Urinary bladder (tissue), 3 donors: ENCODE measurements at regions not wholly inside any gene's neighbourhood (a gene's known extent, or its start where the extent isn't known, plus 50 kb on each side); places are given as distances from the start of the nearest gene placed in this dataset.

ENCODE experiments used
- DNase-seq: peaks from one replicate; pipeline ENCODE4 v3.0.0-alpha.2; 2015; ENCODE audit errors: extremely low spot score
- H3K27ac ChIP-seq: one replicate; pipeline ENCODE4 v1.5.1; 2013; ENCODE audit warnings: low read depth, mild to moderate bottlenecking, moderate library complexity
- H3K36me3 ChIP-seq: one replicate; pipeline ENCODE4 v1.6.1; 2013; ENCODE audit warnings: mild to moderate bottlenecking, moderate library complexity; ENCODE audit not compliant: insufficient read depth
- H3K4me1 ChIP-seq: one replicate; pipeline ENCODE4 v1.6.1; 2013; ENCODE audit warnings: mild to moderate bottlenecking, moderate library complexity; ENCODE audit not compliant: insufficient read depth
- H3K4me3 ChIP-seq: one replicate; pipeline ENCODE4 v1.5.1; 2013; ENCODE audit warnings: low read depth, low read length
- WGBS: extraction: QIAGEN DNeasy Blood & Tissue Kit; methylation state at CpG from one replicate; pipeline ENCODE4 v1.1.7; 2013; 5-methylcytosine and 5-hydroxymethylcytosine counted together
- donor health status: healthy with polysubstance abuse.
- donor health status: healthy.

GRCh38 chr3:163812006-163812405 lies 1266.3 kb downstream of the SI start:
- 76% methylated on average over 3 of the region's 3 CpGs for WGBS
- Histone ChIP-seq H3K4me1 (no peaks in the 10 kb centered on the region), H3K27ac (no peak overlapping the region), H3K4me3 (no peak overlapping the region), H3K36me3 (no peaks in the 10 kb centered on the region)
- no peak for DNase-seq

GRCh38 chr3:163809540-163809993 lies 1268.7 kb downstream of the SI start:
- Histone ChIP-seq H3K27ac (no peak overlapping the region), H3K4me1 (no peaks in the 10 kb centered on the region), H3K4me3 (no peak overlapping the region), H3K36me3 (no peaks in the 10 kb centered on the region)
- 52% methylated on average over 4 of the region's 4 CpGs for WGBS
- DNase-seq = no peak

- no peaks in the 10 kb centered on the region for H3K4me1 ChIP-seq
- no peak overlapping the region for H3K4me3 ChIP-seq
- no peak overlapping the region for H3K27ac ChIP-seq
- no peak for DNase-seq
- 86% methylated on average over 2 of the region's 2 CpGs for WGBS
- no peaks in the 10 kb centered on the region for H3K36me3 ChIP-seq
These were observed 1291.9 kb downstream of the SI start for GRCh38 chr3:163786416-163786815.

- no peaks in the 10 kb centered on the region for H3K4me1 ChIP-seq
- no peak for DNase-seq
- no peak overlapping the region for H3K27ac ChIP-seq
- no peaks in the 10 kb centered on the region for H3K36me3 ChIP-seq
- no peak overlapping the region for H3K4me3 ChIP-seq
These were observed 1292.6 kb downstream of the SI start for GRCh38 chr3:163785693-163786092.

- Histone ChIP-seq H3K4me1 (no peaks in the 10 kb centered on the region), H3K4me3 (no peak overlapping the region), H3K27ac (no peak overlapping the region), H3K36me3 (no peaks in the 10 kb centered on the region)
- no peak for DNase-seq
- WGBS = 78% methylated on average over 13 of the region's 13 CpGs
These were observed 1298.6 kb downstream of the SI start for GRCh38 chr3:163779396-163780344.

GRCh38 chr3:163776743-163777142 lies 1301.6 kb downstream of the SI start:
- Histone ChIP-seq H3K4me1 (no peaks in the 10 kb centered on the region), H3K27ac (no peak overlapping the region), H3K36me3 (no peaks in the 10 kb centered on the region), H3K4me3 (no peak overlapping the region)
- no peak for DNase-seq

GRCh38 chr3:163773136-163773535 lies 1305.2 kb downstream of the SI start:
- no peak overlapping the region for H3K27ac ChIP-seq
- H3K36me3 ChIP-seq = no peaks in the 10 kb centered on the region
- DNase-seq = no peak
- no peak overlapping the region for H3K4me3 ChIP-seq
- no peaks in the 10 kb centered on the region for H3K4me1 ChIP-seq

GRCh38 chr3:163768048-163768447 lies 1310.2 kb downstream of the SI start:
- H3K27ac ChIP-seq = no peak overlapping the region
- no peaks in the 10 kb centered on the region for H3K4me1 ChIP-seq
- H3K36me3 ChIP-seq = no peaks in the 10 kb centered on the region
- DNase-seq = no peak
- H3K4me3 ChIP-seq = no peak overlapping the region

GRCh38 chr3:163766112-163766511 lies 1312.2 kb downstream of the SI start:
- no peak for DNase-seq
- H3K27ac ChIP-seq = no peak overlapping the region
- no peak overlapping the region for H3K4me3 ChIP-seq
- no peaks in the 10 kb centered on the region for H3K4me1 ChIP-seq
- no peaks in the 10 kb centered on the region for H3K36me3 ChIP-seq

- DNase-seq = no peak
These were observed 1325.3 kb downstream of the SI start for GRCh38 chr3:163753033-163753432.

GRCh38 chr3:163745204-163745603 lies 1333.1 kb downstream of the SI start:
- Histone ChIP-seq H3K27ac (no peak overlapping the region), H3K4me3 (no peak overlapping the region), H3K36me3 (no peaks in the 10 kb centered on the region), H3K4me1 (no peaks in the 10 kb centered on the region)
- WGBS = 75% methylated on average over 2 of the region's 2 CpGs
- no peak for DNase-seq

More at GRCh38 chr3:163753033-163753432, 1325.3 kb downstream of the SI start:
- Histone ChIP-seq H3K4me3 (no peak overlapping the region), H3K36me3 (no peaks in the 10 kb centered on the region), H3K4me1 (no peaks in the 10 kb centered on the region), H3K27ac (no peak overlapping the region)
- WGBS = 88% methylated on average over 1 of the region's 1 CpG

- no peaks in the 10 kb centered on the region for H3K4me1 ChIP-seq
- no peak for DNase-seq
- 72% methylated on average over 1 of the region's 1 CpG for WGBS
These were observed 1342.9 kb downstream of the SI start for GRCh38 chr3:163735394-163735793.

GRCh38 chr3:163730684-163731083 lies 1347.6 kb downstream of the SI start:
- 89% methylated on average over 2 of the region's 2 CpGs for WGBS
- Histone ChIP-seq H3K4me1 (no peaks in the 10 kb centered on the region), H3K36me3 (no peaks in the 10 kb centered on the region), H3K27ac (no peak overlapping the region), H3K4me3 (no peak overlapping the region)
- no peak for DNase-seq

More at GRCh38 chr3:163735394-163735793, 1342.9 kb downstream of the SI start:
- Histone ChIP-seq H3K4me3 (no peak overlapping the region), H3K36me3 (no peaks in the 10 kb centered on the region), H3K27ac (no peak overlapping the region)

GRCh38 chr3:163726125-163726524 lies 1352.2 kb downstream of the SI start:
- WGBS = 70% methylated on average over 2 of the region's 2 CpGs
- Histone ChIP-seq H3K36me3 (no peaks in the 10 kb centered on the region), H3K27ac (no peak overlapping the region), H3K4me3 (no peak overlapping the region), H3K4me1 (no peaks in the 10 kb centered on the region)
- DNase-seq = no peak
